Stimulated activated CD4-positive, alpha-beta T cell treated with anti-CD3 and anti-CD28 coated beads, Interleukin-12 subunit alpha, Interleukin-12 subunit beta, amount 100 ng/mL, for 4 hours (primary cell): ENCODE measurements at regions not wholly inside any gene's neighbourhood (a gene's known extent, or its start where the extent isn't known, plus 50 kb on each side); places are given as distances from the start of the nearest gene placed in this dataset.

Experiments used
- DNase-seq: peaks from one replicate; pipeline ENCODE4 v3.0.0-alpha.2; 2020

DNA sequence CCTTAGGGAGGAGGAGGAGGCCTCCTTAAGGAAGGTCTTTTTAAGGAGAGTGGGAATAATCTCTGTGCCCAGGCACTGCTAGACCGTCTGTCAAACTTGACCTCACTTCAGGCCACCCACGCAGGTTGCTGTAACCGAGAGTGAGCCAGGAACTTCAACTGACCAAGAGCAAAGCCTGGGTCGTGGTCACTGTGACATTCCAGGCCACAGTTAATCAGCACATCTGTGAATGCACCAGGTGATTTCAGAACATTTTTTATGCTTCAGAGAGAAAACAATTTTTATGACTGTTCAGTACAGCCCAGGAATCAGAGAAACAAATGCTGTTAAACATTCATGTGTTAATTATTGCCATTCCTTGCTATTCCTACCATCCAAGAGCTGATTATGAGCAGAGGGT lies 226.6 kb upstream of the ASIC2 start:
- DNase-seq, result no peak

DNA sequence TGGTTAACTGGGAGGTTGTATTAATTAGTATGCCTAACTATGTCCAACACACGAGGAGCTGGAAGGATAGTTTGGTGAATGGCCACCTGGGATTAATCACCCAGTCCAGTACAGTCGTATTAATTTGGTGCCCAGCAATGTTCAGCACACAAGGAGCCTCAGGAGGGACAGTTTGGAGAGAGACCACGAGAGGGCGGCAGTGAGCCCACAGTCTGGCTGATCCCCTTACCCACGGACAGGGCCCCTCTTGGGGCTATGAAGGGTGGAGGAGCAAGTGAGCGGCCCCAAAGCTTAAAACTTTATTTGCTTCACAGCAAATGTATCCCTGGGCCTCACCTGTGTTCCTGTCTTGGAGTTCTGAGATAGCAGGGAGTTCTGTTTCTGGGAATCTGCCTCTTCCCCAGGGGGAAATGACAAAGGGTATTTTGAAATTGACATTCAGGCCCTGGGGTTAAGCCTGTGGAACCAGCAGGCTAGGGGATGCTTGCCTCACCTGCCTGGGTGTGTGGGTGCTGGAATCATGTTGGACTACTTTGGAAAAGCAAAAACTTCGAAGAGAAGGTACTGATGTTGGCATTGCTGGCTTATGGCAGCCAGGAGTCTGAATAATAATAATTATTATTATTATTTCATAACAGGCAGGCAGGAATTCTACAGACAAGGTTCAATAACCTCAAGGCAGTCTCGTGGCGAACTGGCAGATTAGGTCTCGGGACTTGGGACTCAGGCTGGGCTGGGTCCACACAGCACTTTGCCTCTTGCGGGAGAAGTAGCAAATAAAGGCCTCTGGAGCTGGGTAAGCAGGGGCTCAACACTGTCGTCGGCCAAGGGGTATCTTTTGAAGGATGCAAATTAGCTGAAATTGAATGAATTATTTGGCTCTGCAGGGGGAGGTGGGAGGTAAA lies 227.6 kb upstream of the ASIC2 start:
- DNase-seq, result peak; percentile 34

DNA sequence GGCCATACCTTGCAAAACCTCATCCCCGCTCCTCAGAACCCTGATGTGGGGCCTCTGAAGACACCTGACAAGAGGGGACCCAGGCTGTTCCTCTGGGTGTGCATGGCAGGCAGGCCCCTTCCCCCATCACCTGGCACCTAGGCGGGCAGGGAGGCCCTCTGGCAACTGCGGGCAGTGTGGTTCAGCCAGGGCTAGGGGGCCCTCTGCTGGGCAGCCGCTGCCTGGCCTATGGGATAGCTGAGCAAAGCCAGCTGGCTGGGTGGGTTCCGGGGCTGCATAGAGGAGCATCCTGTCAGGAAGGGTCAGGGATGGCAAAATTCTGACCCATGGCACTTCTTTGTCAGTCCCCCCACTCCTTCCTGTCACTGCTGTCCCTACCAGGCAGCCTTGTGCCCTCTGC lies 228.7 kb upstream of the ASIC2 start:
- no peak for DNase-seq

DNA sequence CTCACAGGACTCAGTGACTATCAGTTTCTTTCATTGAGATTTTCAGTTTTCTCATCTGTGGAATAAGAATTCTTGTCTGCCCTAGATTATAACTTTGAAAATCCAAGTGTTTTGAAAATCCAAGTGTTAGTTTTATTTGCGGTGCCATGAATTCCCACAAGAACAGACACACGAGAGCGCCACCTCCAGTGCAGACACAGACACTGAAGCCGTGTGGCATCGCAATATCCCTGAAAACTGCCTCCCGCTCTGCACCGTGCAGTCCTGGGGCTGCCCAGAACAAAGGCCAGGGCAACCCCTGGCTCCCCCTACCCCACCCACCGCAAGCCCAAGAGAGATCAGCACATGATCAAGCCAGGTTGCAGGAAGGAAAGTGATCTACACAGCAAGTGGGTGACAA lies 229.5 kb upstream of the ASIC2 start:
- no peak for DNase-seq

DNA sequence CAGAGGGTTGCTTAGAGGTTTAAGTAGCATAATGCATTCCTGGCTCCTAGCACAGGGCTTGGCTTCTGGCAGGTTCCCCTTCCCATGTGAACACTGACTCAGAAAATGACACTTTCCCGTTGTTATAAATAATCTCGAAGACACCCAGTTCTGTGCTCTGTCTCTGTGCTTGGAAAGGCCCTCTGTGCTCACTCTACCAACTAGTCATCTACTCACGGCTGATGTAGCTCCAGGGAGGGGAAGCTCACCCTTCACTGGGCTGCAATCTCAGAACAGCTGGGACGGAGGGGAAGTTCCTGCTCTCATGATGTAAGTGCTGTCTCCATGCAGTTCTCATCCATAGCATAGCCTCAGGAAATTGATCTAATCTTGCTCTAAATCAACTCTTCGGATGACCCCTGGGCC lies 230.5 kb upstream of the ASIC2 start:
- no peak for DNase-seq

DNA sequence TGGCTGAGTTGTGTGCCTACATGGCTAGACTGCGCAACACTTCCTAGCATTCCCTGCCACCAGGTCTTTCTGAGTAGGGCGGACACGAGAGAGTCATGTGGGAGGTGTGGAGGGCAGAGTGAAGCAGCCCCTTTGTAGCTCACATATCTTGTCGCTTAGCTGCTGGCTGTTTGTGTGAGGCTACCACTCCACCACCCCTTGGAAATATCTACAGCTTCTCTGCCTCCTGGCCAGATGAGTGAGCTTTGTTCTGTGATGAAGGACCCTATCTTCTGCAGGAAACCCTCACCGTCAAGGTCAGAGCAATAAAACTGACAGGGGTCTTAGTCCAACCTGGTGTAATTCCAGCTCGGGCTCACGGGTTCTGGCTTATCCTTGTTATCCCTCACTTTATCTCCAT lies 232.1 kb upstream of the ASIC2 start:
- no peak for DNase-seq

DNA sequence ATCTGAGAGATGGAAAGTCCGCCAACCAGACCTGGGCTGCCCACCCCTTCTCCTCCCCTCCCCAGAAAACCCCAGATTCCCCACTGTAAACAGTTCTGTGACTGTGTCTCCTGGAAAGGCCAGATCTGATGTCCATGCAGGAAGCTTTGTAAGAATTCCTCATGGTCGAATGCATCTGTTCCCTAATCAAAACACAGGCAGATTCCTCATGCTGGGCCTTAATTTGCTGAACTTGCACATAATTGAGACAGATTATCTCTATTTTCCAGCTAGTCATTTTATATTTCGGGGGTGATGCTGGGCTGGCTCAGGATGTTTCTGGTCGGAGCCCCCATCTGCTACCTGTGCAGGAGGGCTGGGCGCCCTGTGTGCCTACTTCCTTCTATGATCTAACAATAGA lies 233.6 kb upstream of the ASIC2 start:
- DNase-seq, result no peak

DNA sequence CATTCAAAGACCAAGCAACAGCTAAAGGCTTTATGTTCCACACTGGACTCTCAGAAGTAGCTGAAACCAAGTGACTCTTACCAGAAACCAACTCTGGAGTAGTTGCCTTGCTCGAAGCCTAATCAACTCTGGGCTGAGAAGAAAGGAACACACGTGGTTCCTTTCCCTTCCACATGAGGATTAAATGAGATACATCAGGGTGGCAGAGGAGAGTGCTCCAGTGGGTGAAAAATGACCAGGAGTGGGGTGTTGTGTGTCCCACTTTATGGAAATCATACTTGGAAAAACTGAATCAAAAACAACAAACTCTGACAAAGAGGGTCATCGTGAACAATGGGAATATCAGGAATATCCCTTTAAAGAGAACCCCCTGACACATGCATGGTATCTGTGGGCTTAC lies 234.2 kb upstream of the ASIC2 start:
- no peak for DNase-seq

DNA sequence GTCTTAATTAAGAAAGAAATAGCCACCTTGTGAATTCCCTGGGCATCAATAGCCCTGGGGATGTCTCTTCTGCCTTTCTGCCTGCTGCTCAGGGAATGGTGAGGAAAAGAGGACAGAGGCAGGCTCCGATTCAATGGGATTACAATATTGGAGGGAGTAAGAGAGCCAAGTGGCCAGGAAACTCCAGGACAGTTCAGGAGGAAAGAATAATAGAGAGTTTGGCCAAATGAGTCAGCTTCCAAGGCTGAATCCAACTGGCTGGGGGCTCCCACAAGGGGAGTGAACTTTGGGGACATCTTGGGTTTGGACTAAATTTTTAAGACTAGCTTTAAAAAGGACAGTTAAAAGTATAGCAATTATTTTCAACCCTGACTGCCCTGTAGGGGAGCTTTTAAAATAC lies 235.8 kb upstream of the ASIC2 start:
- DNase-seq, result no peak

DNA sequence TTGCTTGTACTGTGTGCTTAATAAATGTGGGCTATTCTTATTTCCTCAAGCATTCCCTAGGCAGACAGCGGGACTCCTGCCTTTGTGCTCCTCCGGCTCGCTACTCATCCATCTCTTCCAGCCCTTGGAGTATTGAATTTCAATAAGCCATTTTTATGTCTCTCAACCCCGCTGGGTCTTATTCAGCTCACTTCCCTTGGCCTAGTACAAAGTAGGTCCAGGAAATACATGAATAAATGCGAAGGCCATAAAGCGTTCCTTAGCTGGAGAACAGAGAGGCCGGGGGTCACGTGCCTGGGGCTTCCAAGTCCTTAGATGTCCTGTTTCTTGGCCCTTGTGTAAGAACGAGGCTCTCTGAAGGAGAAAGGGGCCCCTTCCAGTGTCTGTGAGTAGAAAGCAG lies 236.7 kb upstream of the ASIC2 start:
- no peak for DNase-seq

DNA sequence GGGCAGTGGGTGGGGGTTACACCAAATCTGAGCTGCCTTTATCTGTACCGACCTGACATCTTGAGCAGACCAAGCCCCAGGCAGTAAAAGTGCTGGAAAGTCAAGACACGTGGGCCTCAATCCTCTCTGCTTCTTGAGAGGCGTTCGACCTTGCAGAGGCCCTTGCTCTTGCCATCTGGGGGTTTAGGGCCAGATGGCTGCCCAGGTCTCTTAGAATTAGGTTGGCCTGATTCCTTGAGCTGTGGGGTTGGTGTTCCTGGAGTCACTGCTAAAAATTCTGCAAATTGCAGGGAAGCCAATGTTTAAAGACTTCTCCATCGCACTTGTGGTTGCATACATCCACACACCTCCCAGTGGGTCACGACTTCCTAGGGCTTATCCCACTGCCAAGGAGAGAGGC lies 238.2 kb upstream of the ASIC2 start:
- DNase-seq, result no peak

DNA sequence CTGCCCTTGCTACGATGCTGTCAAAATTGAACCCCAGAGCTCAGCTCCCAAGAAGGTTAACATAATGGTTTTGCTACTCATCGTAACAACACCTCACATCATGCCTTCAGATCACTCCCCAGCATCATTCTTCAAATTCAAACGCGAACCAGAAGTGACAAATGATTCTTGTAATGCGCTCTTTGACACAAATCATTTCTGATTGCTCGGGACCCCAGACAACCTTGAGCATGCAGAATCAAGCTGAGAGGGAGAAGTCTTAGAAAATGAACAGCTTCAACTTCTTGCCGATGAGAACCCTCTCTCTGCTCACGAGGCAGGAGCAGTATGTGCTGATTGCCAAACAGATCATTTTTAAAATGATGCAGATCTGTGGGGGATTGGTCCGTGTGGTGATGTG lies 241.0 kb upstream of the ASIC2 start:
- DNase-seq, result no peak

DNA sequence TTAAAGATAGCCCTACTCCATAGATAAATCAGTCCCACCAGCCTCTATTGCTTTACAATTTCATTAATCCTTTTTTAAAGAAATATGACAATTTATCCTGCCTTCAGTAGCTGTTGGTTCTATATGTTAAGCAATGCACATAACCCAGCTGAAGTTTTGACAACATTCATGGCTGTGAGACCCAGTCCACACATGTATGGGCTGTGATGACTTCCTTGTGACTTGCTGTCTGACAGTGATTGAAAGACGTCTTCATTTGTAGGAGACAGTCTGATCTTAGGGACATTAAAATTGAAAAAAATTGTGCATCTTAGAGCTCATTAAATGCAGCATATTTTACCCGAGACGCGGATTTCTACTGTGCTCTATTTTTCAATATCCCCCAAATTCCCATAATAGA lies 252.0 kb upstream of the ASIC2 start:
- DNase-seq, result no peak

DNA sequence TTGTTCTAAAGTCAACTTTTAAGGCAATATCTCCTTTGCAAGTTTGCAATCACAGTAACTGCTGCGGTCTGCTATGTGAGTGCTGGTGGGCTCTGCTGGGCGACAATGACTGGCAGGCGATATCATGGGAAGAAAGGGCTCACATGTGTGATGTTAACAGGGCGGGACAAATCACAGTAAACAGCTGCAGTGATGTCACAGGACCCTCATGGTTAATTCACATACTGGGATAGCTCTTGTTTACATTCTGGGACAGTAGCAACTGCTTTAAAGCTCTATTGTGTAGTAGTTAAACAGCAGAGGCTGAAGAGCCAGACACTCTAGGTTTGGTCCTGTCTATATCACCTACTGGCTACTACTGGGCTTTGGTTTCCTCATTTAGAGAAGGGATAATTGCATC lies 257.2 kb upstream of the ASIC2 start:
- DNase-seq, result no peak

DNA sequence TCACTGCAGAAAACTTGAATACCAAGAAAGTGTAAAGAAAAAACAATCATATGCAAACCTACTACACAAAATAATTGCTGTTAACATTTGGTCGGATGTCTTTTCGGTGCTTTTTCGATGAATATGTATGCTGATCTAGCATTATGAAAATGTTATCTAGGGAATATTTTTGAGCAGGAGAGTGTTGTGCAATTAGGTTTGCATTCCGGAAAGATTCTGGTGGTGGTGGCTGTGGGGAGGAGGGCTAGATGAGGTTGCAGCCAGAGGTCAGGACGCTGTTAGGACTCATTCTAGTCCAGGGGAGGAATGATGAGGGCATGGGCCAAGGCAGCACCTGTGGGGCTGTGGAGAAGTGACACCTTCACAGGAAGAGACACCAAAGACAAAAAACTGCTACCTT lies 258.0 kb upstream of the ASIC2 start:
- no peak for DNase-seq

DNA sequence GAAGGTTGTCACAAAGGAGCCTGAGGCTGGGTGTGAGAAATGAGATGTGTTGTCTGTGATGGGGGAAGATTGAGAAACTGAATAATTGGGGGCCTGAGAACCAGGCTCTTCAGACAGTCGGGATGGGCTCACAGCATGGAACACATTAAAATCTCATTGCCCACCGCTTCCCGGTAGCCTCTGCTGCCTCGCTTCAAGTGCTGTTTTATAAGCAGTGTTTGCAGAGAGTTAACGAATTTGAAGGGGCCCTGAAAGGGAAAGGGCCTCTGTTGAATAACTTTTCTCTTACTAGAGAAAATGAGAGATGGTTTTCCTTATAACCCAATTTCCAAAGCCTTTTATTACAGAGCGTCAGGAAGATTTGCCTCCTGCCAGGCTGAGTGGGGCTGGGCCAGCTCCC lies 258.8 kb upstream of the ASIC2 start:
- DNase-seq, result no peak

DNA sequence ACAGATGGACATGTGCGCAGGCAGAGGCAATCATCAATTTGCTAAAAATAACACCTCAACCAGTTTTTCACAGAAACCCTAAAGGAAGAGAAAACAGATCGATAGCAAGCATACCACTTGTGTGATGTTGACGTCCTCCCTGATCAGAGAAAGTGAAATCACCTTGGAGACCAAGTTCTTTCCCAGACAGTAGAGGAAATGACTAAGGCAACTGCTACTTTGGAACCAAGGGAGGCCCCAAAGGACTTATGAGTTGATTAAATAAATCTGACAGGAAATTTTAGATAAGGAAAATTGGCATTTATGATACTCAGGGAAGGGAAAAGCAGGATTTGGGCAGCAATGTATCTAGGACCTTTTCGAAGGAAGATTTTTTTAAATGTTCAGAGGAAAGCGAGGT lies 267.1 kb upstream of the ASIC2 start:
- DNase-seq, result no peak

DNA sequence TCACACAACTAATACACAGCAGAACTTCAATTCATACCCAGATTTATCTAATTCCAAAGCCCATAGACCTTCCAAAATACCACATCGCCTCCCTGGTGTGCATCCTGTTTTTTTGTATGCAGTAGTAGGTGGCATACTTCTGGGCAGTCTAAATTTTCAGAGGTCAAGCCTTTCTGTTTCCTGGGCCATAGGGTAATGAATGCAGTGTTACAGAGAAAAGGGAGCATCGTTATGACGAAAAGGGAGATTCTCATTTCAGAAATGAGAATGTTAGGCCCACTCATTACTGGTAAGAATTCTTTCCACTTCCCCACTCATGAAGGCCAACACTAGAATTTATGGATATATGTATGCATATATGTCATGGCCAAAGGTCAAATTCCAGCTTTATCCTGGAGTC lies 267.8 kb upstream of the ASIC2 start:
- DNase-seq, result no peak

DNA sequence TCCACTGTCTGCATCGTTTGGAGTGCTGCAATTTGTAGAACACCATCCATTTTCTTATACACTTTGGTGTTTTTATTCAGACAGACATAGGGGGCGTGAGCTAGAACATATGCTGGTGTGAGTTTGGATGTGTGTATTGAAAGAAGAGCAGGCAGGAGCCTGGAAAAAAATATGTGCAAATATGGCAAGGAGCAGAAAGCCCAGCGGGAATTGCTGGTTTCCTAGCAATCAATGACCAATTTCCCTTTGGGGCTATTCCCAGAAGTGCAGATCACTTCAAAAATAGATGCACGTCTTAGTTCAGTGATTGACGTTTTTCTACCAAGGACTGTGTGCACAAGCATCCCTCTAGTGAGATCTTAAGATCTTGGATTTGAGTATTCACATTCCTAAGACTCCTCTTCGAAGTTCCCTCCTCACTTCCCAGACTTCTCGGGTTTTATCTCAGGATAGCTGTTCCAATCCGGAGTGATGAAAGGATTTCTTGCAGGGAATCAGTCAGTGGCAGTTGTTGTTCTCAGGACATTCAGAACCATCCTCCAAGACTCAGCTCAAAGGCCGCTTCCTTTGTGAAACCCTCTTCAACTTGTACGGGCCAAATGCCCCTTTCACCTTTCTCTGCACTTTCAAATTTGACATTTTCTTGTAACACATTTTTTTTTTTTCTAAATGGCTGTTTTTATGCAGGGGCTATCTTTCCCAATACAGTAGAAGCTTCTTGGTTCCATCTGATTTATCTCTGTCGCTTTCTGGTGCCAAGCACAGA lies 268.7 kb upstream of the ASIC2 start:
- DNase-seq, result no peak

DNA sequence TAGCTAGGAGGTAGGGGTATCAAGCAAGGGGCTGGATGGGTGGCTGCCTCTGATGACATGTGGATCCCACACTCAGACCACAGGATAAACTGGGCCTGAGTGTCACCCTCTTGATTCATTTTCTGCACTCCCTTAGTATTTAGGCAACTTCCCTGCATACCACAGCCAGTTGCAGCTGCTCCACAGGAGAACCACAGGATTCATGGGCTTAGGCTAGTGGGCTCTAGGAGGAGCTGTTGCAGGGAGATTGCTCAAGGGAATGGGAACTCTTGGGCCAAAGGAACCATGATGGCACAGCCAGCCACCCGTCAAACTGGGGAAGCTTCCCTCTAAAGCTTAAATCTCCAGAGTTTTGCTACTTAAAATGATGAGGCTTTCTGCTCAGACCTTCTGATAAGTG lies 269.7 kb upstream of the ASIC2 start:
- no peak for DNase-seq

DNA sequence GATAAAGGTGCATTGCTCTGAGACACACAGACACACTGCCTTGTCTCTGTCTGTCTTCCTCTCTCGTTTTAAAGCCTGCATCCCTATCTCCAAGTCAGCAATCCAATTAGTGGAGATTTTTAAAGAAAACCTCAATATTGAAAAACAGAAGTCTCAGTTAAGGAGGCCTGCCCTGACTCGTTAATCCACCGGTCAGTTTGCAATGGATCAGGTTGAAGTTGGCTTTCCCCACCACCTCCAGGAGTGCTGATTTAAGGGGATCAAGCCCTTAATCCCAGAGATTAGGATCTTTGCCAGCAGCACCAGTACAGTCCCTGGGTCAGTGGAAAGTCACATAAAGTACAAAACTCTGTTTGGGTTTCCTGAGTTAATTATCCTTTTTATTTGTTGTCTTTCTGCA lies 271.1 kb upstream of the ASIC2 start:
- no peak for DNase-seq

DNA sequence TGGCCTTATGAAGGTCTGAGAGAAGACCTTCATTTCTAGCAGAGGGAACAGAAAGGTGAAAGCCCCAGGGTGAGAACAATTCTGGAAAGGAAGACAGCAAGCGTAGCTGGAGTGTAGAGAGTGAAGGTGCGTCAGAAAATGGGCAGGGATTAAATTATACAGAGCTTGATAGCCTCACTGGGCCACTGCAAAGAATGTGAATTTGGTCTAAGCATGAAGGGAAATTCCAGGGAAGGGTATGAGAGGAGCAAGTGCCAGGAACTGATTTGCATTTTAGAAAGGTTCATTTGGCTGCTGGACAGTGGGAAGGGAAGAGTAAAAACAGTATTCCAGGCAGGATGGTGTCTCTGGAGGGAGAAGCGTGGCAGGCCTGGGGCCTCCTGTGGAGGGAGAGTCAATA lies 274.1 kb upstream of the ASIC2 start:
- no peak for DNase-seq

DNA sequence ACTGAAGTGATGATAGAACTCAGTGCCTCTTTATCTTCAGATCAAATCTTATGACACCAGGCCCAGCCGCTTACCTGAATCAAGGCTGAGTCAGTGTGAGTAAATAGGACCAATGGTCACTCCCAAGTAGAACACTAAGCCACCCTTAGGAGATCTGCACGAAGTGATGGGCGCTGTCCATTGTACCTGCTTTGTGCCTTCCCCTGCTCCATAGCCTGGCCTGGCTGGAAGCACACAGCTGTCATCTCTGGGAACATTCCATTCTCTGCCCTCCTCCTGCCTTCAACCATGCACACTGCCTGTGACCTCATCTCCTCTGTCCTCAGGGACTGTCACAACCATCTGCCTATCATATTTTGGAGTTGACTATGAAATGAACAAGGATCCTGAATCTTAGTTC lies 279.5 kb upstream of the ASIC2 start:
- DNase-seq, result no peak

DNA sequence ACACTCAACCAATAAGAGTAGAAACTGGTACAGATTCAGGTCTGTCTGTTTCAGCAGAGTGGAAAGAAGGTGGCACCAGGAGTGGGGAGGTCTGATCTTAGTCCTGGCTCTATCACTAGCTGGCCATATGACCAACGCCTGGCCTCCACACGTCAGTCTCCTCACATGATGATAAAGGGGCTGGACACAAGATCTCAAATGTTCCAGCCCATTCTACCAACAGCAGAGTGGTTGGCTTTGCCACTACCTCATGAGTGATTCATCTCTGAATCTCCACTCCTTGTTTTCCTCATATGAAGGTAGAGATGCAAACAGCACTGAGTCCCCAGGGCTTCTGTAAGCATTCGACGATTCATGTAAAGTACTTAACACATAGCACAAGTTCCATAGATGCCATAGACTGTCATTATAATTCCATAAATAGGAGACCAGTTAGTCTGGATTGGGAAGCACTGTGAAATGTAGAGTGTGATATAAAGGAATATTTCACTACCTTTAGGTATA lies 281.9 kb upstream of the ASIC2 start:
- DNase-seq, result no peak
